Fibroblast of skin of abdomen (primary cell): ENCODE measurements at regions not wholly inside any gene's neighbourhood (a gene's known extent, or its start where the extent isn't known, plus 50 kb on each side); places are given as distances from the start of the nearest gene placed in this dataset.
"Not testable (repeated sequence)": the region's sequence is repeated elsewhere in the genome, so short reads cannot be mapped to it uniquely, and the experiment has no call there.

ENCODE experiments used
- DNase-seq: peaks from one replicate; pipeline ENCODE4 v3.0.0-alpha.2; 2013

DNA sequence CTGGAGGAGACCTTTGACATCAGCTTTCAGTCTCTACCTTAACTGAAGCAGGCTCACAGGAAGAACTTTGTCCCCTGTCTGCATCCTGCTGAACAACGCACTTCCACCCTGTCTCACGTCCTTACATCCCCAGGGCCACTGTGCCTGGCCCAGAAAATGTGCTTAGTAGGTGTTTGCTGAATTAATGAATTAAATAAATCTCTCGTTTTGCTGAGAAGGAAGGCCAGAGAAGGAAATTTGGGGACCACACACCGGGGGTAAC lies 54.3 kb upstream of the CREB3L1 start:
- no peak for DNase-seq

DNA sequence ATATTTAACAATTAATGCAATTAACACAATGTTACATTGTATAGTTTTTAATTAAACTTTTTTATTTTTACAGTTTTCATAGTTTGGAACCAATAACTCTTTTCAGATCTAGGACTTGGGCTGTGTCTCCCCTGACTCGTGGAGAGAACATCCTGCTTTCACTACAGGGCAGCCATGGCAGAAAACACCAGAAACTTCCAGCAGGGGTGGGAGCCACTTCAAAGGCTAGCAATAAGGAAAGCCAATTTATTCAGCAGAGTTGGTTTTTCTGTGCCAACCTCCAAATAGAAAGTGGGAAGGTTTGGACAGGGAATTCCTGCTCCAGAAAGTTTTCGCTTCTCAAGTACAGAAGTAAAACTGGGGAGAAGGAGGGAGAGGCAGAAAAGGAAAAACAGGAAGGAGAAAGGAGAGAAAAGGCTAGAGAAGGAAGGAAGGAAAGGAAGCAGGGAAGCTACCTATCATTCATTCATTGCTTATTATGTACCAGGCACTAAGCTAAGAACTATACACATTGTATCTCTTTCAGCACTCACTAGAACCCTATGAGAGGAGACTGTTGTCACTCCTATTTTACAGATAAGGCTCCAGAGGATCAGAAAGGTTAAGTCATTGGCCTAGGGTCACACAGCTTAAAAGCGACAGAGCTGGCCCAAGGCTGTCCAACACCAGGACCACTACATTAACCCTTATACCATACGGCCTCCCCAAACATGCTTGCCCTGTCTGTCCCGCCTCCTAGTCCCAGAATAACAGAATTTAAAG lies 54.8 kb upstream of the CREB3L1 start:
- no peak for DNase-seq

- no peak for DNase-seq
Observed at GRCh38 chr11:46220313-46220712, 57.1 kb upstream of the CREB3L1 start.

DNA sequence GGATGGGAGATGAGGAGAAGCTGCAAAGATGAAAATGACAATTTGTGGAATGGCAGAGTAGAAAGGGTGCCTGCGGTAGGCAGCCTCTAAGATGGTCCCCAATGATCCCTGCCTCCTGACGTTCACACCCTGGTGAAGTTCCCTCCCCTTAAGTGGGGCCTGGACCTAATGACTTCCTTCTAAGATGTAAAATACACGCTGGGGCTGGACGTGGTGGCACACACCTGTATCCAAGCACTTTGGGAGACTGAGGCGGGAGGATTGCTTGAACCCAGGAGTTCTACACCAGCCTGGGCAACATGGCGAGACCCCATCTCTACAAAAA lies 60.7 kb upstream of the CREB3L1 start:
- DNase-seq = no peak

DNA sequence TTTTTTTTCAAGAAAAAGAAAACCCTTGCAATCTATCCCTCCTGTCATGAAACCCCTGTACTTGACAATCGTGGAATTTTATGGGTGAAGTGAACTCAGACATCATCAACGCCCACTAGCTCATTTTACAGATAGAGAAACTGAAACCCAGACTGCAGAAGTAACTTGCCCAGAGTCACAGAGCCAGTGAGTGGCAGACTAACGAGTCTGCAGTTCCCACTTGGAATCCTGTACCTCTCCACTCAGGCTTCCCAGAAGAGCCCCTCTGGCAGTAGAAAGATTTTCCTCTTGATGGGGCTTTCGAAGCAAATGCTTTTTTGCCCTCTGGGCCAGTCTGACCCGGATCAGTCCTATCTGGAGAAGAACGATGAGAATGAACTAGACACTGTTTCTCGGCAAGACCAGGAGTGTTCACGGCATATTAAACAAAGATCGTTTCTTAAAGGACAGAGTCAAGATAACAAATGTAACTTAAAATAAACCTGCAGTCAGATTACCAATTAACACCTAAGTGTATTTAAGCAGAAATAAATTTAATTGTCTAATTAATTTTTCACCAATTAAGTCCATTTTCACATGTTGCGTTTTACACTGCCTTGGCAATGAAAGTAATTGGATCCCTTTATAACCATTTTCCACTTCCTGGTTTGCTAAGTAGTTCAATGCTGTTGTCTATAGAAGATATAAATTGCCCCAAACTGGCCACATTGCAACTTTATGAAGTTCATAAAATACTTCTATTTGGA lies 61.3 kb upstream of the CREB3L1 start:
- DNase-seq = no peak

DNA sequence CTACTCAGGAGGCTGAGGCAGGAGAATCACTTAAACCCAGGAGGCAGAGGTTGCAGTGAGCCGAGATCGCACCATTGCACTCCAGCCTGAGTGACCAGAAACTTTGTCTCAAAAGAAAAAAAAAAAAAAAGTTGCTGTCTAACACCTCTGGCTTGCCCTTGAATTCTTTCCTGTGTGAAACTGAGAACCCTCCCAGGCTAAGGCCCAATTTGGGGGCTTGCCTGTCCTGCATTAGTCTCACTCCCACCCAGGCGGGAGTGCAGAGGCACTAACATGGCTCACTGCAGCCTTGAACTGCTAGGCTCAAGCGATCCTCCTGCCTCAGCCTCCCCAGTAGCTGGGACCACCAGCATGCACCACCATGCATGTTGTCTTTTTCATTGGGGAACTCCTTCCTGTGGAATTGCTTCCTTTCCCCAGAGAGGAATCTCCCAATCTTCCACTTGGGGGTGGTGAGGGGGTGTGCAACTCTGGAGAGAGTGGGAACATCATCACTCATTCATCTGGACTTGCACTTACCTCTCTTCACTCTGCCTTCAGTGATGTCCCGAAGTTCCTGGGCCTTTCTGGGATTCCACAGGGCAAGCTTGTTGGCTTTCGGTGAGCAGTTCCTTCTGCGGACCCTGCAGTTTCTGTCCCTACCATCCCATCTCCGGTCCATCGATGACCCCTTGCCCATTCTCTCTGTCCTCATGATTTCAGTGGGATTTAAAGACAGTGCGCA lies 62.1 kb upstream of the CREB3L1 start:
- DNase-seq = no peak

GRCh38 chr11:46212720-46213119 lies 64.7 kb upstream of the CREB3L1 start:
- DNase-seq = no peak

- DNase-seq = no peak
Observed at GRCh38 chr11:46210856-46211255, 66.6 kb upstream of the CREB3L1 start.

- DNase-seq = peak; percentile 22
Observed at GRCh38 chr11:46210133-46210636, 67.3 kb upstream of the CREB3L1 start.

- DNase-seq = not testable (repeated sequence)
Observed at GRCh38 chr11:46209624-46210023, 67.8 kb upstream of the CREB3L1 start.

DNA sequence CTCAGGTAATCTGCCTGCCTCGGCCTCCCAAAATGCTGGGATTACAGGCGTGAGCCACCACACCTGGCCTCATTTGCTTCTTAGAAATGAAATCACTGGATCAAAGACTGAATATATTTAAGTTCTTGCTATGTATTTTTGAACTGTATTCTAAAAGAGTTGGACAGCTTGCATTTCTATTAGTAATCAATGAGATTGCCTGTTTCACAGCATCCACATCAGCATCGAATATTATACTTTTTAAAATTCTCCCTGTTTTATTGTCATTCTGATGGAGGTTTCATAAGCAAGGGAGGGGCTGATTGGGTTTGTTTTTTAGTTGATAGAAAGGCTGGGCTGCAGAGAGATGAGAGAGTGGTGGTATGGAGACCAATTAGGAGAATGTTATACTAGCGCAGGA lies 68.7 kb upstream of the CREB3L1 start:
- DNase-seq = no peak

GRCh38 chr11:46207270-46207669 lies 70.2 kb upstream of the CREB3L1 start:
- DNase-seq = no peak

GRCh38 chr11:46204415-46204814 lies 73.0 kb upstream of the CREB3L1 start:
- not testable (repeated sequence) for DNase-seq

DNA sequence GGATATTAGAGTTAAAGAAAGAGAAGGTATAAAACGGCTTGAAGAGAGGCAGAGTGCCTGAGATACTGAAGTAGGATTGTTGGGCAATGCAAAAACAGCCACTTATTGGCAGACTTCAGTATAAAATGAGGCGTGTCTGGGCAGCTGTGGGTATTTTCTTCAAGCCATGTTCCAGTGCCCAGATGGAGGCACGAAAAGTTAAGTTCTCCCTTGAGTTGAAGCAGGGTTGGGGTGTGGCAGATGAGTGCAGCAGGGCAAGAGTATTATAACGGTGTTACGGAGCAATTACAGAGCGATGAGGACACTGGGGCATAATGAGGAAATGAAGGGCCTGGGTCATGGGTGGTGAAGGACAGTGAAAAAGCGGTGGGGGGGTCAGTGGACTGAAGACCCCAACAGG lies 73.7 kb upstream of the CREB3L1 start:
- DNase-seq = no peak

GRCh38 chr11:46202696-46203391 lies 74.6 kb upstream of the CREB3L1 start:
- no peak for DNase-seq

GRCh38 chr11:46202149-46202548 lies 75.3 kb upstream of the CREB3L1 start:
- no peak for DNase-seq

GRCh38 chr11:46200537-46201281 lies 76.8 kb upstream of the CREB3L1 start:
- peak; percentile 8 for DNase-seq

GRCh38 chr11:46198245-46199240 lies 77.3 kb upstream of the PHF21A start:
- DNase-seq = no peak

GRCh38 chr11:46197421-46197820 lies 76.2 kb upstream of the PHF21A start:
- no peak for DNase-seq

GRCh38 chr11:46188017-46188416 lies 66.8 kb upstream of the PHF21A start:
- no peak for DNase-seq

- peak; percentile 47 for DNase-seq
Observed at GRCh38 chr11:46183819-46184218, 62.6 kb upstream of the PHF21A start.
